PC-9 (cell line): ENCODE measurements at regions not wholly inside any gene's neighbourhood (a gene's known extent, or its start where the extent isn't known, plus 50 kb on each side); places are given as distances from the start of the nearest gene placed in this dataset.
"Not testable (repeated sequence)": the region's sequence is repeated elsewhere in the genome, so short reads cannot be mapped to it uniquely, and the experiment has no call there.

Source experiments
- CTCF ChIP-seq: fragments of 200-600 bp; sonication (generic); conservative IDR thresholded peaks from 2 replicates; pipeline ENCODE4 v1.6.1; 2017; ENCODE audit warnings: mixed run types, antibody characterized with exemption, mild to moderate bottlenecking, moderate library complexity
- EZH2 ChIP-seq: fragments of 200-600 bp; sonication (generic); IDR thresholded peaks from 2 replicates; pipeline ENCODE4 v1.8.0; 2017; ENCODE audit warnings: antibody characterized with exemption, low read depth

GRCh38 chr4:189846094-189846493 lies 94.6 kb upstream of the FRG1 start:
- not testable (repeated sequence) for TF ChIP-seq CTCF, EZH2
